ENCODE measurements at regions not wholly inside any gene's neighbourhood (a gene's known extent, or its start where the extent isn't known, plus 50 kb on each side); places are given as distances from the start of the nearest gene placed in this dataset.

DNA sequence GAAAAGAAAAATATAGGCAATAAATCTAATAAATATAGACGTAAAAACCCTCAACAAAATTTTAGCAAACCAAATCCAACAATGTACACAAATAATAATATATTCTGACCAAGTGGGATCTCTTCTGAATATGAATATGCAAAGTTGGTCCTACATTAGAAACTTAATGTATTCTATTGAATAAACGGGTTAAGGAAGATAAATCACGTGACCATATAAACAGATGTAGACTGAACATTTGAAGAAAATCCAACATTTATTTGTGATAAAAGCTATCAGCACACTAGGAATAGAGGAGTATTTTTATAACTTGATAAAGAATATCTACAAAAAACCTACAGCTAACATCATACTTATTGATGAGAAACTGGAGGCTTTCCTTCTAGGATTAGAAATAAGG, 502.8 kb upstream of the KIF2B start:
- no peak for TF ChIP-seq POLR2AphosphoS5 (IDR thresholded peaks at IDR 0.05; ENCODE audit: insufficient read depth in 1 of 2, low read depth in 1 of 2)
- TF ChIP-seq, protein P1, sequence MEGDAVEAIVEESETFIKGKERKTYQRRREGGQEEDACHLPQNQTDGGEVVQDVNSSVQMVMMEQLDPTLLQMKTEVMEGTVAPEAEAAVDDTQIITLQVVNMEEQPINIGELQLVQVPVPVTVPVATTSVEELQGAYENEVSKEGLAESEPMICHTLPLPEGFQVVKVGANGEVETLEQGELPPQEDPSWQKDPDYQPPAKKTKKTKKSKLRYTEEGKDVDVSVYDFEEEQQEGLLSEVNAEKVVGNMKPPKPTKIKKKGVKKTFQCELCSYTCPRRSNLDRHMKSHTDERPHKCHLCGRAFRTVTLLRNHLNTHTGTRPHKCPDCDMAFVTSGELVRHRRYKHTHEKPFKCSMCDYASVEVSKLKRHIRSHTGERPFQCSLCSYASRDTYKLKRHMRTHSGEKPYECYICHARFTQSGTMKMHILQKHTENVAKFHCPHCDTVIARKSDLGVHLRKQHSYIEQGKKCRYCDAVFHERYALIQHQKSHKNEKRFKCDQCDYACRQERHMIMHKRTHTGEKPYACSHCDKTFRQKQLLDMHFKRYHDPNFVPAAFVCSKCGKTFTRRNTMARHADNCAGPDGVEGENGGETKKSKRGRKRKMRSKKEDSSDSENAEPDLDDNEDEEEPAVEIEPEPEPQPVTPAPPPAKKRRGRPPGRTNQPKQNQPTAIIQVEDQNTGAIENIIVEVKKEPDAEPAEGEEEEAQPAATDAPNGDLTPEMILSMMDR (IDR thresholded peaks at IDR 0.05), result no peak
- no peaks in the 10 kb centered on the region for H3K27me3 ChIP-seq
- H3K4me1 ChIP-seq, result no peaks in the 10 kb centered on the region
- H3K27ac ChIP-seq, result no peak overlapping the region
- no peak for DNase-seq (ENCODE audit: extremely low spot score in 2 of 2)
- intact Hi-C loops (cut with DNase I), result no loop called here
- no peaks in the 10 kb centered on the region for H3K36me3 ChIP-seq
- H3K9me3 ChIP-seq, result no peaks in the 10 kb centered on the region
- H3K4me3 ChIP-seq, result no peak overlapping the region

DNA sequence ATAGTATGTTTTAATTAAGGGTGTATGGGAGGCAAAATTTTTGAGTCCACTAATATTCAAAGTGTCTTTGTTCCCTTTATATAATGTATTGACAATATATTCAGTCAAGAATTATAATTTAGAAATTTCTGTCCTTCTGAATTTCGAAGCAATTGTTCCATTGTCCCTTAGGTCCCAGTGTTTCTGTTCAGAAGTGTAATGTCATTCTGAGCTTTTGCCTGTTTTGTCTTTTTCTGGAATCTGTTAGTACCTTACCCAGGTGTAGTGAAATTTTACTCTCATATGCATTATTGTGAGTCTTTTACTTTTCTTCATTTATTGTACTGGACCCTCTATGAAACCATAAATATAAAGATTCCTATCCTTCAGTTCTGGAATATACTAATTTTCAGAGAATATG, 505.7 kb upstream of the KIF2B start:
- DNase-seq (ENCODE audit: extremely low spot score in 2 of 2), result no peak
- H3K36me3 ChIP-seq, result no peaks in the 10 kb centered on the region
- H3K4me1 ChIP-seq, result no peaks in the 10 kb centered on the region
- no peak overlapping the region for H3K4me3 ChIP-seq
- H3K27ac ChIP-seq, result no peak overlapping the region
- no peaks in the 10 kb centered on the region for H3K9me3 ChIP-seq
- H3K27me3 ChIP-seq, result no peaks in the 10 kb centered on the region
- TF ChIP-seq POLR2AphosphoS5 (IDR thresholded peaks at IDR 0.05; ENCODE audit: insufficient read depth in 1 of 2, low read depth in 1 of 2) (no peak), POLR2A (IDR thresholded peaks at IDR 0.05) (no peak)
- TF ChIP-seq, protein P1 (IDR thresholded peaks at IDR 0.05), result no peak
- intact Hi-C loops (cut with DNase I), result no loop called here

- intact Hi-C loops (cut with DNase I), result no loop called here
- DNase-seq (ENCODE audit: extremely low spot score in 2 of 2), result no peak
- H3K4me1 ChIP-seq, result no peaks in the 10 kb centered on the region
- no peaks in the 10 kb centered on the region for H3K36me3 ChIP-seq
- H3K27ac ChIP-seq, result no peak overlapping the region
- TF ChIP-seq POLR2A (IDR thresholded peaks at IDR 0.05) (no peak), POLR2AphosphoS5 (IDR thresholded peaks at IDR 0.05; ENCODE audit: insufficient read depth in 1 of 2, low read depth in 1 of 2) (no peak)
- TF ChIP-seq, protein P1 (IDR thresholded peaks at IDR 0.05), result no peak
- no peaks in the 10 kb centered on the region for H3K27me3 ChIP-seq
- H3K4me3 ChIP-seq, result no peak overlapping the region
- no peaks in the 10 kb centered on the region for H3K9me3 ChIP-seq
Measured at GRCh38 chr17:53316073-53316472, 506.7 kb upstream of the KIF2B start.

DNA sequence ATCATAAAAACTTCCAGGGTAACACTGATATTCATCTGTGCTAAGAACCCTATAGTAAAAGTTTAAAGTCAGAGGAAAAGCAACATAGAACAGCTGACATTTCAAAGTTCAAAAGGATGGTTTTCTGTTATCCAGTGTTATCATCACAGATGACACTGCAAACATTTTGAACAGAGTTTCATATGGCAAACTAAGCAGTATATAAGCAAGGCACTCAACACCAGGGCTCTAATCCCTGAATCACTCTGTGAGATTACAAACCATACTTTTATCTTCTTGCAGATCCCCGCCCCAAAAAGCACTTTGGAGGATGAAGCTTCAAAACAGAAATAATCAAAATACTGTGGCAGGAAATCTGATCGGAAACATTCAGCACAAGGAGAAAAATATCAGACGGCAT, 508.2 kb upstream of the KIF2B start:
- Histone ChIP-seq H3K4me1 (no peaks in the 10 kb centered on the region), H3K27ac (no peak overlapping the region), H3K4me3 (no peak overlapping the region), H3K9me3 (peaks cover 3% of the 10 kb centered on the region), H3K36me3 (no peaks in the 10 kb centered on the region), H3K27me3 (no peaks in the 10 kb centered on the region)
- DNase-seq (ENCODE audit: extremely low spot score in 2 of 2), result no peak
- TF ChIP-seq, protein P1 (IDR thresholded peaks at IDR 0.05), result no peak
- TF ChIP-seq POLR2A (IDR thresholded peaks at IDR 0.05) (no peak), POLR2AphosphoS5 (IDR thresholded peaks at IDR 0.05; ENCODE audit: insufficient read depth in 1 of 2, low read depth in 1 of 2) (no peak)
- intact Hi-C loops (cut with DNase I), result no loop called here

- Histone ChIP-seq H3K9me3 (peaks cover 3% of the 10 kb centered on the region), H3K4me3 (no peak overlapping the region), H3K4me1 (no peaks in the 10 kb centered on the region), H3K27me3 (no peaks in the 10 kb centered on the region), H3K36me3 (no peaks in the 10 kb centered on the region), H3K27ac (no peak overlapping the region)
- DNase-seq (ENCODE audit: extremely low spot score in 2 of 2), result no peak
- TF ChIP-seq, protein P1 (IDR thresholded peaks at IDR 0.05), result no peak
- no peak for TF ChIP-seq POLR2A (IDR thresholded peaks at IDR 0.05)
- no peak for TF ChIP-seq POLR2AphosphoS5 (IDR thresholded peaks at IDR 0.05; ENCODE audit: insufficient read depth in 1 of 2, low read depth in 1 of 2)
- intact Hi-C loops (cut with DNase I), result no loop called here
Measured at GRCh38 chr17:53313746-53314145, 509.0 kb upstream of the KIF2B start.

Measured in vagina (tissue), 2 donors.